ENCODE measurements at regions not wholly inside any gene's neighbourhood (a gene's known extent, or its start where the extent isn't known, plus 50 kb on each side); places are given as distances from the start of the nearest gene placed in this dataset.
A peak's percentile ranks its signal among the peaks of the same experiment; 100 is the strongest.

DNA sequence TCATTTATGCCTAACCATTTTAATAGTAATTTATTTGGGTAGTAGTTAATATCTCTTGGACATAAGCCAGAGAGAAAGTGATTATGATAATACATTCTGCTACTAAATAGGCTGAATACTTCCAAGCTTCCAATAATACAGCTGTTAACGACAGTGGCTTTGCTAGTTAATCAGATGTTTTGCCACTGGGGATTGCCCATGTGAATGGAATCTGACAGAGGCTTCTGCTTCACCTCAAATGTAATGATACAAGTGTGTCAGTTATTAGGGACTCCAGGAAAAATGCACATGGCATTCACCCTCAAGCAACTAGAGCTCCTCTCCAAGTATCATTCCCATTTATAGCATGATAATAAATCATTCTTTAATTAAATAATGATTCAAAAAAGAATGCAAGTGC is 185.0 kb upstream of the TMEFF2 start:
- no peak overlapping the region for H3K27ac ChIP-seq

DNA sequence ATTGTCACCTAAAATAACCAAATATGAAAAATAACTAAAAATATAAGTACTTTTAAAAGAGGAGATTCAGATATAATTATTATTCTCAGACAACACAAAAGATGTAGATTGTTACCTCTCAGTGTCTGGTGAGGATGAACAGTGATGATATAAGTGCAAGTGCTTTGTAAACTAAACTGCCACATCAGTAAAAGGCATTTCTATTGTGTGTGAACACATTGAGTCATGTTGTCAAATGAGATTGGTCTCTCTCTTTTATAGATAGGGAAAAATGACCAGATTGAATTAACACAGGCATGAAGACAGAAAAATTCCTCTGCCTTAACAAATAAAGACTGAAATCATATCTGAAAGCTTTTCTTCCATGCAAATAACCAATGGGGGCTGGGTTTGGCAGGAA is 182.4 kb upstream of the TMEFF2 start:
- H3K27ac ChIP-seq, result peak overlapping the region; percentile 10
- no peak for TF ChIP-seq ZFX (IDR thresholded peaks at IDR 0.05; ENCODE audit: borderline replicate concordance)

More for the DNA sequence above, 185.0 kb upstream of the TMEFF2 start:
- TF ChIP-seq ZFX (IDR thresholded peaks at IDR 0.05; ENCODE audit: borderline replicate concordance), result no peak
- TF ChIP-seq, protein P1, sequence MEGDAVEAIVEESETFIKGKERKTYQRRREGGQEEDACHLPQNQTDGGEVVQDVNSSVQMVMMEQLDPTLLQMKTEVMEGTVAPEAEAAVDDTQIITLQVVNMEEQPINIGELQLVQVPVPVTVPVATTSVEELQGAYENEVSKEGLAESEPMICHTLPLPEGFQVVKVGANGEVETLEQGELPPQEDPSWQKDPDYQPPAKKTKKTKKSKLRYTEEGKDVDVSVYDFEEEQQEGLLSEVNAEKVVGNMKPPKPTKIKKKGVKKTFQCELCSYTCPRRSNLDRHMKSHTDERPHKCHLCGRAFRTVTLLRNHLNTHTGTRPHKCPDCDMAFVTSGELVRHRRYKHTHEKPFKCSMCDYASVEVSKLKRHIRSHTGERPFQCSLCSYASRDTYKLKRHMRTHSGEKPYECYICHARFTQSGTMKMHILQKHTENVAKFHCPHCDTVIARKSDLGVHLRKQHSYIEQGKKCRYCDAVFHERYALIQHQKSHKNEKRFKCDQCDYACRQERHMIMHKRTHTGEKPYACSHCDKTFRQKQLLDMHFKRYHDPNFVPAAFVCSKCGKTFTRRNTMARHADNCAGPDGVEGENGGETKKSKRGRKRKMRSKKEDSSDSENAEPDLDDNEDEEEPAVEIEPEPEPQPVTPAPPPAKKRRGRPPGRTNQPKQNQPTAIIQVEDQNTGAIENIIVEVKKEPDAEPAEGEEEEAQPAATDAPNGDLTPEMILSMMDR (IDR thresholded peaks at IDR 0.05), result no peak

DNA sequence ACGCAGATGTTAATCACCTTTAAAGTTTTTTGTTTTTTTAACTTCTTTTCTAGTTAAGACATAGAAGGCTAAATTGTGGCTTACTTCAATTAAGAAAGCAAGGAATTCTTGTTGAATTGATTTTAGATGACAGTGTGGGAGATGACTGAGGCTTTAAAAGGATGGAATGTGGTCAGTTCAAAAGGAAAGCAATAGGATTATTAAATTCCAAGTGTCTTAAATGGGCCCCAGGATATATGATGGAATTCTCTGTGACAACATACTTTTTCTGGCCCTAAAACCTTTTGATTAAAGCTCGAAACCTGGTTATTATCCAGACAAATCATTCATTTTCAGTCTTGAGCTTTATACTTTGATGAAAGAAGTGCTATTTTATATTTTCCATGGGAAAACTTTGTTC is 179.0 kb upstream of the TMEFF2 start:
- no peak for TF ChIP-seq ZFX (IDR thresholded peaks at IDR 0.05; ENCODE audit: borderline replicate concordance)
- TF ChIP-seq, protein P1 (IDR thresholded peaks at IDR 0.05), result no peak
- H3K27ac ChIP-seq, result no peak overlapping the region

DNA sequence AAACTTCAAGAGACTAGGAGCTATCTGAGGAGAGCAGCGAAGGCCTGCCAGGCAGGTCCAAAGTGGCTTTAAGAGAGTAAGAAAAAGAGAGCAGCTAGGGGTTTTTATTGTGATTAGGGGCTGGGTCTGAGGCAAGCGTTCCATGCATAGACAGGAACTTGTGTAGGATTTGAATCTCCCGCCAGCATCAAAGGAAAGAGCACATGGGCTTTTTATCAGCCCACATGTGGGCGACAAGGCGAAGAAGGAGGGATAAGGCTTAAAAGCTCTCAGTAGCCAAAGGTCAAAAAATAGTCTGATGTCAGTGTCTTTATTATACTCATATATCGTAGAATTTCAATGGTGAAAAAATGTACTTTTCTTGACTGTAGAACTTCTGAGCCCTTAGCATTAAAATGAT is 178.5 kb upstream of the TMEFF2 start:
- TF ChIP-seq, protein P1 (IDR thresholded peaks at IDR 0.05), result no peak
- TF ChIP-seq ZFX (IDR thresholded peaks at IDR 0.05; ENCODE audit: borderline replicate concordance), result no peak

DNA sequence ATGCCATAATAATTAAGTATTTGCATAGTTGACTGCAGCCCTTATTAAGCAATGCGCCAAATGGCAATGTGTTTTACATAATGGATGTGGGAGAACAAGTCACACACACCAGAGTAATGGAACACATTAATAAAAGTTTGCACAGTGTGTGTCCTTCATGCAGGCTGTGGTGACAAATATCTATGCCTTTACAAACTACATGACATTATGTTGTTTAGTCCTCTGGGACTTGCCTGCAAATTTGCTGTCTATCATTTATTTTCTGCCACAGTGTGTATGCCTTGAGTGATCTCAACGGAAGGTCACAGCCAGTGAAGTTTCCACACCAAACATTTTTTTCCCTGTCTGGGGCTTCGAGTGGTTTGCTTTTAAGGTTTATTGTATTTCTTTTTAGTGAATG is 175.2 kb upstream of the TMEFF2 start:
- H3K27ac ChIP-seq, result no peak overlapping the region
- TF ChIP-seq, protein P1 (IDR thresholded peaks at IDR 0.05), result no peak
- TF ChIP-seq ZFX (IDR thresholded peaks at IDR 0.05; ENCODE audit: borderline replicate concordance), result no peak

More for the DNA sequence above, 178.5 kb upstream of the TMEFF2 start:
- no peak overlapping the region for H3K27ac ChIP-seq

DNA sequence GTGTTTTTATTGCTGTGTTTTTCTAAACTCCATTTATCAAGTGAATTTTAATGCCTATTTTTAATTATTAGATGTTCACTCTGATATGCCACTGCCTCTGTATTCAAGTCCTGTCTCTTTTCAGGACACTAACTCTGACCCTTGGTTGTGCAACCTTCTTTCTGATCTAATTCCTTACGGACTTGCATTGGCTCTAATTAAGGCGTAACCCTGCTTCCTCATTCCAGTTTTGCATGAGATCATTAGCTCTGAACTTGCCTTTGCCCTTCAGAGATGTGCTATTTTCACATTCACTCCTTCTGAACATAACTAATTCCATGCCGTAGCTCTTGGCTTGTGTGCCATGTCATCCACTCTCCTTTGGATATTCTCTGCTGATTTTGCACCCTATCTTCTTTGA is 162.5 kb upstream of the TMEFF2 start:
- TF ChIP-seq, protein P1 (IDR thresholded peaks at IDR 0.05), result no peak
- TF ChIP-seq ZFX (IDR thresholded peaks at IDR 0.05; ENCODE audit: borderline replicate concordance), result no peak
- H3K27ac ChIP-seq, result no peak overlapping the region

DNA sequence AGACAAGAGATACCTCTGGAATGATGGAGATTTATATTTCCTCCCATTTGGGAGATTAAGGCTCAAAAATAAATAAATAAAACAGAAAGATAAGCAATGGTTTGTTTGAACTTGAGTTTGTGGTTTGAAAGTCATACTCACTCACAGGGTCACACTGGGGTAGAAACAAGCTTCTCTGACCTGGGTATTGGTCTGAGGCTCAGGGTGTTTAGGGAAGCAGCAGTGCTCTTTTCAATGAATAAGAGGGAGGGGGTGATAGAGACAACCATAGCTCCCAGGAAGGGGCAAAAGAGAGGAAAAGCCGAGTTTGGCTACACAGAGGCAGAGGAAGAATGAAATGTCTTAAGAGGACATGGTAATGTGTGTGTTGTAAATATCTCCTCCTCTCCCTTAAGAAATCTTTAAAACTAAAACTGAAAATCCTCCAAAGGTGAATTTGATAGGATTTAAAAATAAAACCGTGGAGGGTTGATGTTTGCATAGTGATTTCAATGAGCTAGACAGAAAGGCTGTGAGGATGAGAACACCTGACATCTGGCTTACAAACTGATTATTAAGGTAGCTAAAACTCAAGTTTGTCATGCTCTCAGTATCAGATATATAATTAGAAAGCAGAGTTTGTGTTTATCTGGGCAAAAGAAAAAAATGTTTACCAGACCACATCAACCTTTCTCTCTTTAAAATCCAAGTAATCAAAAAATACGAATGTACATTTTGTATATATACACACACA is 159.9 kb upstream of the TMEFF2 start:
- TF ChIP-seq, protein P1 (IDR thresholded peaks at IDR 0.05), result no peak
- TF ChIP-seq ZFX (IDR thresholded peaks at IDR 0.05; ENCODE audit: borderline replicate concordance), result no peak
- H3K27ac ChIP-seq, result no peak overlapping the region

DNA sequence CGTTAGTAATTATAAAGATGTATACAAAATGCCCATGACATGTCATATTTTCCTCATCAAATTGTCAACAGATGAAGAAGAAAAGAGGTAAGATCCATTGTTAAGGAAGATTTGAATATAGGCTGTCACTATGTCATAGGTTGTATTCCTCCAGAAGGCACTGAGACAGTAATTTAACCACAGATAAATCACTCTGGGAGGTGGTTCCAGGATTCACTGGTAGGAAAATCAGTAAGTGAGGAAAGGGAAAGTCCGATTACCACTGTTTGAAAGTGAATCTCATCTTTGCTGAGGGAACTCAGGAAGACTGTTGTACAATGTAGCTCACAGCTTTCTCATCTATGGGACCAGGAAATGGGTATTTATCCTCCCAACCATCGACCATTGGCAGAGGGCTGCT is 152.8 kb upstream of the TMEFF2 start:
- H3K27ac ChIP-seq, result no peak overlapping the region
- TF ChIP-seq, protein P1 (IDR thresholded peaks at IDR 0.05), result no peak
- no peak for TF ChIP-seq ZFX (IDR thresholded peaks at IDR 0.05; ENCODE audit: borderline replicate concordance)

All from 22Rv1 (cell line).